ENCODE measurements at regions not wholly inside any gene's neighbourhood (a gene's known extent, or its start where the extent isn't known, plus 50 kb on each side); places are given as distances from the start of the nearest gene placed in this dataset.

DNA sequence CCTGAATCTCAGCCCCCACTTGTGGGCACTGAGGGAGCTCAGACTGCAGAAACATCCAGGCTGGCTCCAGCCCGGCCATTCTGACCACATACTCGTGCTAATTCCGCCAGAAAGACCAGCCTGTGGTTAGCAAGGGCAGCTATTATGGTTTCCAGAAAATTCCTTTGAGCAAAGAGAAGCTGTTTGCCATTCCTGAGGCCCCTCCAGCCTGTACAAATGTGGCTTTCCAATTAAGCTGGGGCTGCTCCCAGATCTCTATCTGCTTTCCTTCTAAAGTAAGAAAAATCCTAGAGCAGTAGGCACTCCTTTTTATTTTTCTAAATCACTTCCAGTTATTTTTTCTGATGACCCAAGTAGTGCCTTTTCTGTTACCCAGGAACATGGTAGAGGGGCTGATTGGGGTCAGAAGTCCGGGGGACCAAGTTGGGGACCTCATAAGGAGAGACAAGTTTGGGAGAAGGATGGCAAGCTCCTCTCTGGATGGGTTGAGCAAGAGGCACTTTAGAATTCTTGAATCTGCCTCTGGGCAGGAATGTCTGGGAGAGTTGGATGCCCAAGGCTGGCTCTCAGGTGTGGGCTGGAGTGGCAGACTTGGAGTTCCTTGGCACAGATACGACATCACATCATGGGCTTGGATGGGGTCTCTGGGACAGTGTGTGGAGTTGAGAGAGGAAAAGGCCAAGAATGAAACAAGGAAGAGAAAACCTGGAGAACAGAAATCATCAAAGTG, 83.3 kb upstream of the TNRC6C start:
- TF ChIP-seq CTCF (conservative IDR thresholded peaks at IDR 0.05; ENCODE audit: low read depth, low read length) (no peak), EZH2 (IDR thresholded peaks at IDR 0.05; ENCODE audit: low read length, unreplicated experiment) (no peak), EZH2phosphoT487 (IDR thresholded peaks at IDR 0.05; ENCODE audit: borderline replicate concordance, low read length) (no peak)

Data from PC-3 (cell line).